HG02973 (cell line): ENCODE measurements at regions not wholly inside any gene's neighbourhood (a gene's known extent, or its start where the extent isn't known, plus 50 kb on each side); places are given as distances from the start of the nearest gene placed in this dataset.
"Not testable (repeated sequence)": the region's sequence is repeated elsewhere in the genome, so short reads cannot be mapped to it uniquely, and the experiment has no call there.

ENCODE experiments used
- ATAC-seq: cut with Tn5 transposase; IDR thresholded peaks from one replicate; pipeline ENCODE4 v1.9.1; 2021; ENCODE audit warnings: moderate library complexity; ENCODE audit not compliant: unreplicated experiment

DNA sequence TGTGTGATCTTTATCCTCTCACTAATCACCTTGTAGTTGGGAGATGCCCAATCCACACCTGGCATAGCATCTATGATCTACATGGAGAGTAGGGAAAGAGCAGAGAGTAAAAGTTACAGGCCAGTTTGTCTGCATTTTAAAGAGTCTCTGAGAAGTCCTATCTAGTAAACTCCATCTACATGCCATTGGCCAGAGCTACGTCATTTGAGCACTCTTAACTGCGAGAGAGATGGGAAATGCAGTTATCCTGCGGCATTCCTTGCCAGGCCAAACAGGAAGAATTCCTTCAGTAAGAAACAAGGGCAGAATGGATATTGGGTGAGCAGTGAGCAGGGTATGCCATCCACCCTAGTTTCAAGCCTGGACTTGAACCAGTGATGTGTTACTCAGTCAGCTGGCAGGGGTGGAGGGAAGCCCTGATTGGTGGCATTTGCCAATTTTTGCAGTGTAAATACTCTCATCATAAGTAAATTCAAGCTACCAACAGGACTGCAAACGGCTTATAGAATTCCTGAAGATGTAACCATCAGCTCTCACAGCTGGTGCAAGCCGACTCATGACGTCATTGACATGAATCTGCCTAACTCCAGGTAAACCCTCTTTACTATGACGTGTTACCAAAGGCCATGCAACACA lies 156.8 kb upstream of the MSX2 start:
- ATAC-seq = no peak

DNA sequence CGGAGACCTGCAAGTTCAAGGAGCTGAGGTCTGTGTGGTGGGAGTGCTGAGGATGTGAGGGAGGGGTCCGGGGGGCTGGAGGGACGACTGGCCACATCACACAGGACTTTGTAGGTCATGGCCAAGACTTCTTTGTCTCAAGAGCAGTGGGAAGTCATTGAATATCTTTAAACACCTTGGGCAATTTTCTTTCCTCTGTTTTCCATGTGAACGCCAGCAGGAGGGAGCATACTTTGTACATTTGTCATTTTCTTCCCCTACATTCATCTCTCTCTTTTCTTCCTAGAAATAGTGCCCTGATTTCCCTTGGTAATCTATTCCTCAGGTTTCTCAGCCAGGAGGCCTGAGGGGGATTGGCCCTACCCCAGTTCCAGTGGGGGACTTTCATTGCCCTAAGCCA lies 153.7 kb upstream of the MSX2 start:
- no peak for ATAC-seq

DNA sequence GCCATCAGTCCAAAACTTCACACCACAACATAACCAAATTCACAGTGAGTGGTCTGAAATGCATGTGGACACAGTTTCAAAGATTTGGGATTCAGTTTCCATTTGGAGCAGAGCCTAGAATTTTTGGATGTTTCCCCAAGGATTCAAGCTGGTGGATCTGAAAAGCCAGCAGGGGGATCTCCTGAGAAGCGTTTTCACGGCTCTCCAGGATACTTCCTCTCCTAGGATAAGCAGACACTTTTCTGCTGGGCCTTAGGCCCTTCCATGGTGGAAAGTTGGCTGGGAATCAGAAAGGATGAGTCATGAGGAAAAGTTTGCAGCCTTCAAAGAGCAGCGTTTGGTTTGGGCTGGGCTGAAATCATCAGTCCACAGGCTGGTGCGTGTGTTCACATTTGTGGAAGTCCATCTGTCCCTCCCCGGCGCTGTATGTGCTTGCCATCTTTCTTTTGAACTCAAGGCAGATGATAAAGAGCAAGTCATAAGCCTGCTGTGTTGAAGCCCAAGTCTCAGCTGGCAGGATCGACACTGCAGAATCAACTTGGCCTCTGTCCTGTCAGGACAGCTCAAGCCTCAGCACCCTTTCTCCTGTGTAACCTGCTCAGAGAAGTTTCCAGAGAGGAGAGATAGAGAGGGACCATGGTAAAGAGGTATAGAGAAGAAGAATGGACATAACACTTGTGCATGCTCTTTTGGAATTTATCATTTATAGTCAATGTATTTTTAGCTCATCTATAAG lies 152.6 kb upstream of the MSX2 start:
- ATAC-seq = no peak

DNA sequence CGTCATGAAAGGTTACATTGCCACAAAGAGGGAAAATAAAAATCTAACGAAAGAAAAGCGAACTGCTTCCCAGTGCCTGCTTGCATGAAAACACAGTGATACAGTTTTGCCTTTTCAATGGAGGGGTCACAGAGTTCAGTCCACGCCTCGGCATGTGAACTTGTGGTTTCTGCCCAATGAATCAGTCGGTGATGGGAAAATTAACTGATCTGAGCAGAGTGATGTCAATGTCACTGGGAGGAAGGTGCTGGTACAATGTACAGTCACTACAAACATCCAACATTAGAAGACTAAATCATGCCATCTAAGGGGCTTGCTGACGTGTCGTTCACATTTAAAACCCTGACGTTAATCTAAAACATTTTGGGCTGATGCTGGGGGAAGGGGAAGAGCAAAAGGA lies 151.8 kb upstream of the MSX2 start:
- no peak for ATAC-seq

DNA sequence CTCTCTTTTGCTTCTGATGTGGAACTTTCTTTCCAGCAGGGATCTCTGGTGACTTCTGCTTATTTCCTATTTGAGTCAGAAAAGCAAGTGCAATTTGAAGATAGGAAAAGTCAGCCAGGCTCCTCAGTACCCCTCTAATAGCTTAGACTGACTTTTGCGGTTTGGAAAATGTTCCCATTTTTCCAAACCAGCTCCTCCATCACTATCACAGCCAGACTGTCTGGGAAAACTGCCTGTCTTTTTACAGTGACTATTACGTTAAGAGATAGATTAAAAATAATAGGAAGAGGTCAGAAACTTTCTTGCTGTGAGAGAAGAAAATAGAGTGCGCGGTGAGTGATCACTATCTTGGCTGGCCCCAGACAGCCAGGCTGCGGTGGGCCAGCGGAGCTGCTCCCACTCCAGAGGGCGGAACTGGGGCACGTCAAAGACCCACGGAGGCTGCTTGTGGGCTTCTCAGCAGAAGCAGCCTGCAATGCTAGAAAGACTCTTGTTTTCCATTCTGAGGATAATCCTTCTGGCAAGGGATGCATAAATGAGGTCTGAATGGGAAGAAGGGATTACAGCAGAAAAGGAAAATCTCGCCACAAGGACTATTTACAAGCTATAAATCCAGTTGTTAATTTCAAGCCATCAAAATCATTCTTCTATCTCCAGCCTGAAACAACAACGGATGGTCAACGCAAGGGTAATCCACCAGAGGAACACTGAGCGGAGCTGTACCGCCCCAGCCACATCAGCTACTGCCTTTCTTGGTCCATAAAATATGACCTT lies 151.0 kb upstream of the MSX2 start:
- no peak for ATAC-seq

DNA sequence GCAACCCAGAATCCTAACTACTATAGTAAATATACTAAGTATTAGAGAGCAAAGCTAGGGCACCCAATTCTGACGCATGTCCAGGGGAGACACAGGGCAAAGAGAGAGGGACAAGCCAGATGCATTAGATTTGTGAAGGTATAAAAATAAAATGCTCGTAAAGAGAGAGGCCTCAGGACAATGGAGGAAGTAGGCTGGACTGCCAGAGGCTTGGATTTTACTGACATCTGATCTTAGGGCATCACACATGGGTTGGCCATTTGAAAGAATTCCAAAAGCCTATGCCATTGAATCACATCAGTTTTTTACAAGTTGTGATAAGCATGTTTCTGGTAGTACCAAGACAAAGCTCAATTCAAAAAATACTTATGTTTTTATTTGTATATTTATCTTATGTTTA lies 149.3 kb upstream of the MSX2 start:
- no peak for ATAC-seq

DNA sequence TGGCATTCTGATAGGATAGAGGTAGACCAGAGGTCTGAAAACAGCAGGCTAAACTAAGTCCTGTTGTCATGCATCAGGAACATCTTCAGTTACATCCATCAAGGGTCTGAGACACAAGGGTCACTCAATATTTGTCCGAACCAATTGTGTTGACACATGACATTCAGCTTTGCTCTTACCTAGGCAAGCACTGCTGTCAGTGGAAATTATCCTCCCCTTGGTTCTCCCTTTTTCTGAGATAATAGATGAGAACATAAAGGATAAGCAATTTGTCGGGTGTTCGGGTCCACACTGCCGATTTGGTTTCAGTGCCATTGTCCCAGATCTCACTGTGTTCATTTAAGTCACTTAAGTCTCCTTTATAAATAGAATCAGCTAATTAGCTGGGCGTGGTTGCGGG lies 148.3 kb upstream of the MSX2 start:
- no peak for ATAC-seq

DNA sequence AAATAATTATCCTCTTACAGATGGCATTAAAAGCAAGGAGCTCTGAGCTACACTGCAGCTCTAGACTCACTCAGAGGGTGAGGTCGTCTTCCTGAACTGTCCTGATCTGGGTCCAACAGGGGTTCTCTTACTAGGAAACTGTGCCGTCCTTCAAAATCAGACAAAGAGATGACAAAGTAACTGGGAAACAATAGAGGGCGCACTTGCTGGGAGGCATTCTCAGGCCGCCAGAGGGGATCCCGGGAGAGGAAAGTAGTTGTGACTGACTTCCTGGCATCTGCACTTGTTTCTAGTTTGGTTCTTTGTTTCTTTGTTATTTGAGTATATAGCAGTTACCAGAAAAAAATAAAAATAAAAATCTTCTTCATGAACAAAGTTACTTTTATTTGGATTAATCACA lies 142.9 kb upstream of the MSX2 start:
- ATAC-seq = no peak

DNA sequence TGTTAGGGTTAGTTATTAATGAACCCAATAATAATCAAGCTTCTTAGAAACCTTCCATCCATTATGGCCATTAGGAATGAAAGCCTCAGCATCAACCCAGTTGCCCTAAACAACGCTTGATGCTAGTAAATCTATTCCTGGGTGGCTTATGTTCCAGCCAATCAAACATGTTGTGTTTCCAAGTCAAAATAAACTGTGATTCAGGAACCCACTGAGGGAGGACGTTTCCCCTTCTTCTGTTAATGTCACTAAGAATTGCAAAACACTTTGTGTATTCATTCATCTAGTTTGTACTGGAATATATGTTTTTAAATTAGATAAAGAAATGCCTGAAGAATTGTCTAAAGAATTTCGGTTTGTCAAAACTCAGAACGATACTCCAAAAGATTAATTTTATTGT lies 142.5 kb upstream of the MSX2 start:
- ATAC-seq = no peak

DNA sequence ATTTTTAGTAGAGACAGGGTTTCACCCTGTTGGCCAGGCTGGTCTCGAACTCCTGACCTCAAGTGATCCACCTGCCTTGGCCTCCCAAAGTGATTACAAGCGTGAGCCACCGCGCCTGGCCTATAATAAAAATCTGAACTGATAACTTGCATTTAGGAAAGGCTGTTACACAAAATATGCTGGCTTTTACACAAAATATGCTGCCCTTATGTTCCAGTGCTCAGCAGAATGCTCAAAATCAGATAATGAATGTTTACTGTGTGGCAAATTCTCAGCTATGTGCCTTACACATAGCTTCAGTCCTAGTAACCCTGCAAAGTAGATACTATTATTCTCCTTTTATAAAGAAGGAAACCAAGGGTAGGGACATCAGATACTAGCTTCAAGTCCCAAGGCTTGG lies 141.3 kb upstream of the MSX2 start:
- ATAC-seq = no peak

DNA sequence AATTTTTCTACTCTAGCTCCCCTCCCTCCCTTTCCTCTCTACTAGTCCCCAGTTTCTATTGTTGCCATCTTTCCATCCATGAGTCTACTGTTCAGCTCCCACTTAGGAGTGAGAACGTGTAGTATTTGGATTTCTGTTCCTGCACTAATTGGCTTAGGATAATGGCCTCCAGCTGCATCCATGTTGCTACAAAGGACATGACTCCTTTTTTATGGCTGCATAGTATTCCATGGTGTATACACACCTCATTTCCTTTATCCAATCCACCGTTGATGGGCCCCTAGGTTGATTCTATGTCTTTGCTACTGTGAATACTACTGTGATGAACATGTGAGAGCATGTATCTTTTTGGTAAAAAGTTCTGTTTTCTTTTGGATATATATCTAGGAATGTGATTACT lies 138.9 kb upstream of the MSX2 start:
- ATAC-seq = no peak

DNA sequence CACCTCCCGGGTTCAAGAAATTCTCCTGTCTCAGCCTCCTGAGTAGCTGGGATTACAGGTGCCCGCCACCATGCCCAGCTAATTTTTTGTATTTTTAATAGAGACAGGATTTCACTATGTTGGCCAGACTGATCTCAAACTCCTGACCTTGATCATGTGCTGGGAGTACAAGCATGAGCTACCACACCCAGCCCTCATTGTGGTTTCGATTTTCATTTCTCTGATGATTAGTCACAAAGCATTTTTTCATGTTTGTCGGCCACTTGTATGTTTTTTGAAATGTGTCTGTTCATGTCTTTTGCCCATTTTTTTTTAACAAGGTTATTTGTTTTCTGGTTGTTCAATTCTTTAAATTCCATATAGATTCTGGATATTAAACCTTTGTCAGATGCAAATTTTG lies 138.2 kb upstream of the MSX2 start:
- ATAC-seq = not testable (repeated sequence)

DNA sequence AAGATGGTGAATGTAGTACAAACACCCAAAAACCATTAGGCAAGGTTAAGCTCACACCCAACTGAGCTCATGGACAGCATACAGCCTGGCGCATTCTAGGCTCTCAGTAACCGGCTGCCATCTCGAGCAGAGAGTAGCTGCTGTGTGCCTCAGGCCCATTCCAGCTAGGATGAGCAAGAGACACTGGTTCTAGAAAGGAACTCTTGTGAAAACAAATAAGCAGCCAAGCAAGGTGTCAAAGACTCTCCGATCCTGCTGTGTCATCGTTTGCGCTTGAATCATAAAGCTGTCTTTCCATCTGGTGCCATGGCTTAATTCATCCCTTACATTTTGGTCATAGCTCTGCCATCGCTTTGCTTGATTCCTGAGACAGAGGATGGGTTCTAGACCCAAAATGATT lies 135.4 kb upstream of the MSX2 start:
- no peak for ATAC-seq

DNA sequence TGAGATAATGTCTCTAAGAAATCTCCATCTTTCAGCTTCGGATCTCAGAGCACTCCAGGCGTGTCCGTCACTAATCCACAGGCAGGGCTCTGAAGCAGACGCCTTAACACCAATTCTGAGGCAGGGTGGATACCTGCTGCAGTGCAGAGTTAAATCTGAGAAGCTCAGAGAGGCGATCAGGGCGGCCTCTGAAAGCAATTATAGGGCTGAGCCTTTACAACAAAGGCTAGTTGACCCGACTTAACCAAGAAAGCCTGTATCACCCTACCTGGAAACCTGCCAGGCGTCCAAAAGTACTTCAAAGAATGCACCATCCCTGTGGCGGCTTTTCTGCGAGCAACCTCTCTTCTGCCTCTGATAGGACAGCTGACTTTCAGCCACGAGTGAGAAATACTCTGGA lies 134.8 kb upstream of the MSX2 start:
- no peak for ATAC-seq

DNA sequence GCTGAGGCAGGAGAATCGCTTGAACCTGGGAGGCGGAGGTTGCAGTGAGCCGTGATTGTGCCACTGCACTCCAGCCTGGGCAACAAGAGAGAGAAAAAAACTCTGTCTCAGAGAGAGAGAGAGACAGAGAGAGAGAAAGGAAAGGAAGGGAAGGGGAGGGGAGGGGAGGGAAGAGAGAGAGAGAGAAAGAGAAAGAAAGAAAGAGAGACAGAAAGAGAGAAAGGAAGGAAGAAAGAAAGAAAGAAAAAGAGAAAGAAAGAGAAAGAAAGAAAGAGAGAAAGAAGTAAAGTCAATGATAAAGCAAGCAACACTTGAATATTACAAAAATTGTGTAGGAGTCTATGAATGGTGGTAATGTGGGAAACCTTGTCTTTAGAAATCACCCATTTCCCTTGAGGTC lies 133.6 kb upstream of the MSX2 start:
- ATAC-seq = no peak

DNA sequence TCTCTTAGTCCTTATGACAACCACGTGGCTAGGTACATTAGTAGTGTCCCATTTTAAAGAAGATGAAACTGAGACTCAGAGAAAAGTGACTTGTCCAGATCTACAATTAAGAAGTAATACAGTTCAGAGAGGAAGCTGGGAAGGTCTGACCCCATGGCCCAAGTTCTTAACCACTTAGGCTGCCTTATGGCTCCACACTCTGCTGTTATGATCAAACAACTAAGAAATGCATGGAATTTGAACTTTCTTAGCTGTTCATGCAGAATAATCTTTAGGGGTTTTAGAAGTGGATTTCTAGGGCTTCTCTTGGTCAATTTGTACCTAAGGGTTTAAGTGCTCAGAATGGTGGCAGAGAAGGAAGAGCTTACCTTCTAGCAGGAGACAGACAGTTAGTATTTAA lies 128.0 kb upstream of the MSX2 start:
- no peak for ATAC-seq

DNA sequence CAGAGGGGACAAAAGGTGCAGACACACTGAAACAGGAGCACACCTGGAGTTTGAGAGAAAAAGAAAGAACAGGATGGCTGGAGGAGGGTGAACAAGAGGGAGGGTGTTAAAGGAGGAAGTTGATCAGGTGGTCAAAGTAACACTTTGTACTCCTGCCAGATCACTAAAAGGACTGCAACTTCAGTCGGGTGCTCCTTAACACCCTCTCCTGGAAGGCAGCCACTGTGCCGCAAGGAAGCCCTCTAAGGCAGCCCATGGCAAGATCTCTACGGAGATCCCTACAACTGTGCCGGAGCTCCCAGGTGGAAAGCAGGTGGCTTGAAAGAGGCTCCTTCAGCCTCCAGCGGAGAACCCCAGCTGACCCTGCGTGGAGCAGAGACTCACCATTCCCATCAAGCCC lies 124.4 kb upstream of the MSX2 start:
- ATAC-seq = no peak

DNA sequence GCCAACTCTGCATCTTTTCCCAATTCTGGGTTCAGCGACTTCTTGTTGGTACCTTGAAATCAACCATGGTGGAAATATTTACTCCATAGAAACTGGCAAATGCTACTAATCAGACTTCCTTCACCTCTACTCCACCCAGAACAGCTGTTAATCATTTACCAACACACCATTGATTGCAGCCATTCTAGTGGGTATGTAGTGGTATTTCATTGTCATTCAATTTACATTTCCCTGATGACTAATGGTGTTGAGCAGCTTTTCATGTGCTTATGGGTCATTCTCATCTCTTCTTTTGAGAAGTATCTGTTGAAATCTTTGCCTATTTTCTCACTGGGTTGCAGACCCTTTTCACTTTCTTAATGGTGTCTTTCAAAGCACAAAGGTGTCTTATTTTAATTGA lies 122.4 kb upstream of the MSX2 start:
- no peak for ATAC-seq

DNA sequence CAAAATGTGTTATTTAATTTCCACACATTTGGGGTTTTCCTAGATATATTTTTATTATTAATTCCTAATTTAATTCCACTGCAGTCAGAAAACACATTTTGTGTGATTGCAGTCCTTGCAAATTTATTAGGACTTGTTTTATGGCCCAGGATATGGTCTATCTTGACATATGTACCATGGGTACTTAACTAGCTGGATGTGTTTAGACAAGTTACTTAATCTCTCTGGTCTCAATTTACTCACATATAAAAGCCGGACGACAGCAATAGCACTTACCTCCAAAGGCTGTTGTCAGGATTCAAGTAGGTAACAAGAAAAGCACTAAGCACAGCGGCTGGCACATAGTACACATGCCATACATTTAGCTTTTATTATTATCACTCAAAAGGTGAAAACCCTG lies 118.2 kb upstream of the MSX2 start:
- no peak for ATAC-seq

DNA sequence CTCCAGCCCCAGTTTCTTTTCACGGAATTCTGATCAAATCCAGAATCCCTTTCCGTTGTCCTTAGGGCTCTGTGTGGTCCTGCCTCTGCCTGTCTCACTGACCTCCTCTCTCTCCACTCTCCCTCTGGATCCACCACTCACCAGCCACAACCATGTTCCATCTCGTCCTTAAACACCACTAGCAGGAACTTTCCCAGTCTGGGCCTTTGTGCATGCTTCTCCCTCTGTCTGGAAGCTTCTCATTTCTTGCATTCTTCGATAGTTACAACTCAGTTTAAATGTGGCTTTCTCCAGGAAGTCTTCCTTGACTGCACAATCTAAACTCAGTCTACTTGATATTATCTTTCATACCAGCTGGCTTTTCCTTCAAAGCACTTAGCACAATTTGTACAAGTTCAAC lies 117.7 kb upstream of the MSX2 start:
- no peak for ATAC-seq

DNA sequence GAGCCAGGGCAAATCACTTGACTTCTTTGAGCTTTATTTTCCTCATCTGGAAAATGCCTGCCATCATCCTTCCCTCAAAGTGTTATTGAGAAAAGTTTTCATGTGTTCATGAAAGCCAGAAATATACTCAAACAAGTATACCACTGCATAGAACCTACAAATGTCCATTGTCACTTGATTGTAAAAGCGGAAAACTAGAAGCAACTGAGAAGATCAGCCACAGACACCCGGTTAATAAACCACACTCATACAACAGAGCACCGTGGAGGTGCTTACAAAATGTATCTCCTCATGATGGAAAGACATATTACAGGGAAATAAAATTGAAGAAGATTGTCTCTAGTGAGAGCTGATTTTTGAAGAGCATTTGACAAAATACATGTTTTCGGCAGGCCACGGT lies 117.2 kb upstream of the MSX2 start:
- no peak for ATAC-seq

DNA sequence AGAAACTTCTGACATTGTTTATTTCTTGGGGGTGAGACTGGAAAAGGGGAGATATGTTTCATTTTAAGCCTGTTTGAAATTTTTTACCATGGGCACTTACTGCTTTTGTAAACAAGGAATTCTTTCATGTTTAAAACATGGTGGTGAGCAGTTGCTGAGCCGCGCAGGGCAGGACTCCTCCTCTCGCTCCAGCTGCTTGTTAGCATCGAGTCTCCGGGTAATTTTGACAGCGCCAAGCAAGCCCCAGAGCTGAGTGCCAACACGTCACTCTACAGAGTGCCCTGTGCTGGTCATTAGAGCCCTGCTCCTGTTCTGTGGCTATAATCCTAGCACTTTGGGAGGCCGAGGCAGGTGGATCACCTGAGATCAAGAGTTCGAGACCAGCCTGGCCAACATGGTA lies 116.5 kb upstream of the MSX2 start:
- no peak for ATAC-seq
